Keratinocyte (primary cell): ENCODE measurements at regions not wholly inside any gene's neighbourhood (a gene's known extent, or its start where the extent isn't known, plus 50 kb on each side); places are given as distances from the start of the nearest gene placed in this dataset.

Source experiments
- DNase-seq: peaks from one replicate; pipeline ENCODE4 v3.0.0-alpha.2; 2011; ENCODE audit warnings: low read depth, missing footprints, low spot score
- FAIRE-seq: peaks from 2 replicates; lab custom pipeline; 2011; peaks lifted over from hg19 to GRCh38; lab: Jason Lieb, UNC
- H2AFZ ChIP-seq: 2 replicates; pipeline ENCODE4 v1.6.0; 2012; ENCODE audit warnings: low read length, control low read depth, inconsistent platforms; ENCODE audit not compliant: control insufficient read depth
- H3K27ac ChIP-seq: 2 replicates; pipeline ENCODE4 v1.5.1; 2011; ENCODE audit warnings: low read length; ENCODE audit not compliant: control insufficient read depth, insufficient read depth
- H3K27me3 ChIP-seq: 3 replicates; pipeline ENCODE4 v1.6.0; 2011; ENCODE audit warnings: low read length; ENCODE audit not compliant: control insufficient read depth, insufficient read depth; ENCODE audit errors: extremely low read depth
- H3K36me3 ChIP-seq, 2 experiments: 2 replicates in 1 of 2; 3 replicates in 1 of 2; pipeline ENCODE4 v1.5.1; 2011; ENCODE audit warnings: low read length in 2 of 2, mild to moderate bottlenecking in 1 of 2; ENCODE audit not compliant: control insufficient read depth in 2 of 2, insufficient read depth in 2 of 2; ENCODE audit errors: extremely low read depth in 1 of 2
- H3K4me1 ChIP-seq: 3 replicates; pipeline ENCODE4 v1.5.1; 2011; ENCODE audit warnings: low read length; ENCODE audit not compliant: control insufficient read depth, insufficient read depth; ENCODE audit errors: extremely low read depth
- H3K4me2 ChIP-seq: 3 replicates; pipeline ENCODE4 v1.6.0; 2011; ENCODE audit warnings: low read depth, low read length; ENCODE audit not compliant: control insufficient read depth, insufficient read depth; ENCODE audit errors: extremely low read depth
- H3K4me3 ChIP-seq, 3 experiments: fragments of 200-600 bp in 1 of 3; sonication (generic) in 1 of 3; 2 replicates in 2 of 3; 3 replicates in 1 of 3; pipeline ENCODE4 v1.5.1; 2011 to 2016; ENCODE audit warnings: low read length in 3 of 3, mild to moderate bottlenecking in 3 of 3, control low read depth in 2 of 3, inconsistent platforms in 1 of 3, low read depth in 1 of 3, mixed read lengths in 1 of 3, mixed run types in 1 of 3, moderate library complexity in 1 of 3; ENCODE audit not compliant: control insufficient read depth in 2 of 3, insufficient read depth in 2 of 3; ENCODE audit errors: extremely low read depth in 1 of 3
- H3K79me2 ChIP-seq: 2 replicates; pipeline ENCODE4 v1.6.0; 2012; ENCODE audit warnings: low read length; ENCODE audit not compliant: control insufficient read depth, insufficient read depth
- H3K9ac ChIP-seq: 3 replicates; pipeline ENCODE4 v1.6.0; 2011; ENCODE audit warnings: low read length; ENCODE audit not compliant: control insufficient read depth, insufficient read depth; ENCODE audit errors: extremely low read depth
- H3K9me1 ChIP-seq: 3 replicates; pipeline ENCODE4 v1.6.0; 2011; ENCODE audit warnings: low read length; ENCODE audit not compliant: control insufficient read depth, insufficient read depth; ENCODE audit errors: extremely low read depth
- H3K9me3 ChIP-seq: 2 replicates; pipeline ENCODE4 v1.5.1; 2012; ENCODE audit warnings: low read depth, low read length; ENCODE audit not compliant: control insufficient read depth
- H4K20me1 ChIP-seq: 3 replicates; pipeline ENCODE4 v1.6.0; 2011; ENCODE audit warnings: low read length; ENCODE audit not compliant: control insufficient read depth, insufficient read depth; ENCODE audit errors: extremely low read depth
- CTCF ChIP-seq, 3 experiments: IDR thresholded peaks in 1 of 3; conservative IDR thresholded peaks in 1 of 3; optimal IDR thresholded peaks in 1 of 3; 2 replicates in 2 of 3; 3 replicates in 1 of 3; pipeline versions ENCODE3 to v1.5.1; 2011; ENCODE audit warnings: low read length in 3 of 3, mild to moderate bottlenecking in 3 of 3, moderate library complexity in 2 of 3, control low read depth in 1 of 3, inconsistent platforms in 1 of 3; ENCODE audit not compliant: insufficient read depth in 2 of 3; ENCODE audit errors: extremely low read depth in 1 of 3
- EZH2 ChIP-seq: IDR thresholded peaks from one replicate; pipeline ENCODE4 v1.6.1; 2012; ENCODE audit warnings: inconsistent platforms, mild to moderate bottlenecking, low read length, moderate library complexity
- dilution Hi-C: fragments of 300-500 bp; cut with MboI; formaldehyde crosslinking; loops from one replicate; pipeline ENCODE4 v1.7.0; 2020; ENCODE audit warnings: low sequenced_read_pairs; ENCODE audit not compliant: extremely low pct_ligation_motif_present

GRCh38 chr6:2468601-2468955, 223.2 kb upstream of the GMDS start:
- FAIRE-seq (no peak), DNase-seq (no peak)
- H3K9ac ChIP-seq = no peak overlapping the region
- H3K4me2 ChIP-seq = no peak overlapping the region
- dilution Hi-C loops = no loop called here
- no peaks in the 10 kb centered on the region for H3K4me1 ChIP-seq
- peaks cover 5% of the 10 kb centered on the region for H3K27me3 ChIP-seq
- TF ChIP-seq EZH2 (no peak), CTCF (optimal IDR thresholded peaks at IDR 0.05 in 1 of 3, IDR thresholded peaks at IDR 0.05 in 1 of 3, conservative IDR thresholded peaks at IDR 0.05 in 1 of 3; ENCODE audit: extremely low read depth in 1 of 3, insufficient read depth in 2 of 3, low read length in 3 of 3) (no peak)
- H3K9me3 ChIP-seq = no peaks in the 10 kb centered on the region
- no peak overlapping the region for H2AFZ ChIP-seq
- H3K79me2 ChIP-seq = no peaks in the 10 kb centered on the region
- no peaks in the 10 kb centered on the region for H3K36me3 ChIP-seq
- H3K9me1 ChIP-seq = no peaks in the 10 kb centered on the region
- H3K4me3 ChIP-seq = no peak overlapping the region
- no peaks in the 10 kb centered on the region for H4K20me1 ChIP-seq
- H3K27ac ChIP-seq = no peak overlapping the region

- Histone ChIP-seq H3K27ac (no peak overlapping the region), H3K27me3 (peaks cover 5% of the 10 kb centered on the region), H3K4me2 (no peak overlapping the region), H3K79me2 (no peaks in the 10 kb centered on the region), H2AFZ (no peak overlapping the region), H3K36me3 (no peaks in the 10 kb centered on the region), H3K9ac (no peak overlapping the region), H3K4me1 (no peaks in the 10 kb centered on the region), H3K9me3 (no peaks in the 10 kb centered on the region), H4K20me1 (no peaks in the 10 kb centered on the region), H3K4me3 (no peak overlapping the region), H3K9me1 (no peaks in the 10 kb centered on the region)
- dilution Hi-C loops = no loop called here
- no peak for DNase-seq
- TF ChIP-seq EZH2 (no peak), CTCF (optimal IDR thresholded peaks at IDR 0.05 in 1 of 3, IDR thresholded peaks at IDR 0.05 in 1 of 3, conservative IDR thresholded peaks at IDR 0.05 in 1 of 3; ENCODE audit: extremely low read depth in 1 of 3, insufficient read depth in 2 of 3, low read length in 3 of 3) (no peak)
- no peak for FAIRE-seq
Measured at GRCh38 chr6:2467929-2468600, 222.7 kb upstream of the GMDS start.
